Fibroblast of gingiva (primary cell): ENCODE measurements at regions not wholly inside any gene's neighbourhood (a gene's known extent, or its start where the extent isn't known, plus 50 kb on each side); places are given as distances from the start of the nearest gene placed in this dataset.

Source experiments
- DNase-seq: peaks from one replicate; pipeline ENCODE4 v3.0.0-alpha.2; 2011; ENCODE audit warnings: low read depth

DNA sequence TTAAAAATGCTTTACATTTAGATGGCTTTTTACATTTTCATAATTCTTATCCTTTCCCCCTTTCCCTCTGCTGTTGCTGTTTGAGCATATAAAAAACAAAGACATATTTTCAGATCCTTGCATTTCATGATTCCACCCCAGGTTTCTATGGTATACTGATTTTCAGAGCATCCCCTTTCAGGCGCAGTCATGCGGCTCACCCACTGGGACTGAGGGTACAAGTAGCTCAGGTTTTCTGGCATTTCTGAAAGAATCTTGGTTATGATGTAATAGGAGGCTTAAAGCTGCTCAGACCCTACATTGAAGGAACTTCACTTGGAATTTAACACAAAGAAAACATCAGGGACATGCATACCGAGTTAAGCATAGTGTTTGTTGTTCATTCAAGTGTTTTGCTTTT, 310.8 kb downstream of the ETAA1 start:
- no peak for DNase-seq

- no peak for DNase-seq
Measured at GRCh38 chr2:67709835-67710234, 312.7 kb downstream of the ETAA1 start.

GRCh38 chr2:67712484-67712883, 315.4 kb downstream of the ETAA1 start:
- no peak for DNase-seq

- DNase-seq = no peak
Measured at GRCh38 chr2:67713376-67713775, 316.2 kb downstream of the ETAA1 start.

GRCh38 chr2:67716895-67717396, 319.8 kb downstream of the ETAA1 start:
- DNase-seq = no peak

- no peak for DNase-seq
Measured at GRCh38 chr2:67717692-67718091, 320.6 kb downstream of the ETAA1 start.

- DNase-seq = peak; percentile 30
Measured at GRCh38 chr2:67719351-67719750, 322.2 kb downstream of the ETAA1 start.

- no peak for DNase-seq
Measured at GRCh38 chr2:67721516-67721915, 324.4 kb downstream of the ETAA1 start.

DNA sequence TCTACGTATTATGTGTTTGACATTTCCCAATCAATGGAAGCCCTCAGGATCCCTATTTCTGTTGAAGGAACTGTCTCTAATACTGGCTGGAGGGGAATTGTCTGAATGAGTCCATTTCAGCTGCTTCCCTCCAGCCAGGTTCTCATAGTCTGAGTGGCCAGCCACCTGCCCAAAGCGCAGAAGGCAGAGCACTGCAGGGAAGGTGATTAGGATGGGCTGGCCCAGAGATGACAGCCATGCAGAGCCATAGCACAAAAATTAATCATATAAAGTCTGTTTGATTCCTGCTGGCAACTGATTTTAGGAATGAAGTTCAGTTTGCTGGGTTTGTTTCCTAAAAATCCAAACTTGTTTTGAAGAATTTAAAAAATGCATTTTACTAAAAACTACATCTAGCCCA, 327.1 kb downstream of the ETAA1 start:
- no peak for DNase-seq

DNA sequence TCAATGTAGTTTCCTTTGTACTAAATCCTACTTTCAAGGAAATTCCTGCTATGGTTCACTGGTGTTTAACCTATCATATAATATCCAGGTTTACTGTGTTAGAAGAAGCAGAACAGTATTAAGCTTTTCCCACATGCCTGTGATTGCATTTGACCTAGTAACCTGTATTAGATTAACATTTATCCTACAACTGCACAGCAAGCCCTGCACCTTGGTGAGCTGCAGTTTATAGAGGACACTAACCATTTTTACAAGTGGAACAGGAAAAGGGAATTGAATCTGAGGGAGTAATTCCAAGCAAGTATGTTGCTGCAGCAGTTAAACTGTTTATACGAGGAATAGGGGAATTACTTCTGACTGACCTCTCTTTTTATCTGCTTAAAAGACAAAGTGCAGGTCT, 328.6 kb downstream of the ETAA1 start:
- DNase-seq = no peak

DNA sequence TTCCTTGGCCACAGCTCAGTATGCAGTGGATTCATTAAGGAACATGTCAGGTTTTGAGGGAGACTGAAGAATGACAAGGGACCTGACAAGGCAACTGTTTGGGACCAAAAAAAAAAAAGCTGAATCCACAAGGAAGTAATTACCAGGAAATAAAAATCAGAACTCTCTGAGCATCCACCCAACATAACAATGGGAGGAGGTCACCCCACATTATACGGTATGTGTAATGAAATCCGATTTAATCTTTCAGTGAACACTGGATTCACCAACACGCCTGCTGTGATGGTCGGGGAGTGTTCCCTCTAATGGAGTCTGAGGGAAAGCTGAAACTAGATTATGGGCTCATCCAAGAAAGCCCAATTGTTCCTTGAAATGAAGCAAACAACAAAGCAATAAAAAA, 329.3 kb downstream of the ETAA1 start:
- DNase-seq = no peak

DNA sequence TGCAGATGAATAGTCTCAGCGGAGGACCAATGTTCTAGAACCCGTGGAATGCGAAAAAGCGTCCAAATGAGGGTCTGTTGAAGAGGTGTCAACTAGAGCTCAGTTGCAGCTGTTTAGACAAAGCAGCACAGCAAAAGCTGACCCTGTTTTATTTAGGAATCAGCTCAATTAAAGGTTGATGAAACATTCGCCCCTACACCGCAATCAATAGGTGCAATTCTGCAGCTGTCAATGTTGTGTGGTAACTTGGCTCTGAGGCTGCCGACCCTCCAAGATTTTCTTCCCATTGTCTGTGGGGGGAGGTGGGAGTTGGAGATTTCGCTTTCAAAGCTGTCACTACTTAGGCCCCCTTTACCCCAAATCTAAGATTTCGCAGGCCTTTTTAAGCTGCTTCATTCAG, 330.0 kb downstream of the ETAA1 start:
- DNase-seq = no peak

- no peak for DNase-seq
Measured at GRCh38 chr2:67727623-67728022, 330.5 kb downstream of the ETAA1 start.

DNA sequence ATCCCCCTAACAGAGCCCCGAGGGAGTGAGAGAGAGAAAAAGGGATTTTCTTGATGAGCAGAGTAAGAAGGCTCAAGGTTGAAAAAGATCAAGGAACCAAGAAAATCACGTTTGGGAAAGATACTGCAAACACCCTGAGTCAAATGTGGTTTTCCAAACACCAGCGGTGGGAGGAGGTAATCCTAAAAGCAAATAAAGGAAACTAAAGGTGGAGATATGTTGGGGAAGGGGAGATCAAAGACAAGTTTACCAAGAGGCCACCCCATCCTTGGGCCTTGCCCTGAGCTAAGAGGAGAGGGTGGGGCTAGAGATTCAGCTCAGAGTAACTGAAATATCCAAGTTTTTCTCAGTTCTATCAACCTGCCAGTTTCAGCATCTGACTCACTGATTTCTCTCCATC, 332.3 kb downstream of the ETAA1 start:
- no peak for DNase-seq

DNA sequence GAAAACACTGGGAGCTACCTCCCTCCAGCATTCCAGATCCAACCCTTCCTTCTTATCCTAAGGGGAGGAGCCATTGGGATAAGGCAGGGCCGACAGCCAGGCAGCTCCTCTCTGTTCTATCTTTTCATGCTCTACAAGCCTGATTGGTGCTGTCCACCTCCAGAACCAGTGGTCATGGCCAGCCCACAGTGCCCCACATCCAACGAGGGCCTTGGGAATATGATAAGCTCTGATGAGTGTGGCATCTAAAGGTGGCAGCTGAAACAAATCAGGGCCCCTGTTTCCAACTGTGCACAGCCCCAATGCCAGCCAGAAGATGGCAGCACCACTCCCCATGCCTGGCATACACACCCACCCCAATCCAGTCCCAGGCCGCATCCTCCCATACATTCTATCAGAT, 329.3 kb downstream of the C1D start:
- no peak for DNase-seq

DNA sequence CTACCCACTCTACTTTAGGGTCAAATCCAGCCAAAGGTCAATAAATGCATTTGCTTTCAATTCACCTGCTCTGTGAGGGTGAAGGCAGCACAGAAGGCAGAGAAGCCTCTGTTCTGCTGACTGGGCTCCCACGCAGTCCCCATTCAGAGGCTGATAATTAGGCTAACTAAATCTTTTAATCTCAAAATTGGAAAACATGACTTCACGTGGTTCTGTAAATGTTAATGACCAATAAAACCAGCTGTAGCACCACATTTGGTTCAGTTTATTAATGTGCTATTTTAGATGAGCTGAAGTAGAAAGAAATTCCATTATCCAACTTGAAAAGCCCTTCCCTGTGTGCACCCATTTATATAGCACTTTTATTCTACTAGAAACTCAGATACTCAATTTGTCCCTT, 310.6 kb downstream of the C1D start:
- no peak for DNase-seq

DNA sequence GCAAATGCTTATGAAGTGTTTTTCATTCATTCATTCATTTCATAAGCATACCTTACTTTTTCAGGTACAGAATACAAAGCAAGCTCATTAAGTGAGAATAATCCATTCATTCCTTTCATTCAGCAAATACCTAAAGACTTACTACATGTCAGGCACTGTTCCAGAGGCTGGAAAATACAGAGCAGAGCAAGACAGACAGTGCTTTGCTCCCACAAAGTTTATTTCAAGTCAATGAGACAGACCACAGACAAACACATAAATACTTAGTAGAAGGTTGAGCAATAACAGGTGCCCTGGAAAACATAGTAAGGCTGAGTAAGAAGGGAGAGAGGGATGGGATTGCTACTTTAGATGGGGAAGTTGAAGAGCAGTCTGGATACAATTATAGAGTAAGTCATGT, 309.8 kb downstream of the C1D start:
- peak; percentile 59 for DNase-seq

DNA sequence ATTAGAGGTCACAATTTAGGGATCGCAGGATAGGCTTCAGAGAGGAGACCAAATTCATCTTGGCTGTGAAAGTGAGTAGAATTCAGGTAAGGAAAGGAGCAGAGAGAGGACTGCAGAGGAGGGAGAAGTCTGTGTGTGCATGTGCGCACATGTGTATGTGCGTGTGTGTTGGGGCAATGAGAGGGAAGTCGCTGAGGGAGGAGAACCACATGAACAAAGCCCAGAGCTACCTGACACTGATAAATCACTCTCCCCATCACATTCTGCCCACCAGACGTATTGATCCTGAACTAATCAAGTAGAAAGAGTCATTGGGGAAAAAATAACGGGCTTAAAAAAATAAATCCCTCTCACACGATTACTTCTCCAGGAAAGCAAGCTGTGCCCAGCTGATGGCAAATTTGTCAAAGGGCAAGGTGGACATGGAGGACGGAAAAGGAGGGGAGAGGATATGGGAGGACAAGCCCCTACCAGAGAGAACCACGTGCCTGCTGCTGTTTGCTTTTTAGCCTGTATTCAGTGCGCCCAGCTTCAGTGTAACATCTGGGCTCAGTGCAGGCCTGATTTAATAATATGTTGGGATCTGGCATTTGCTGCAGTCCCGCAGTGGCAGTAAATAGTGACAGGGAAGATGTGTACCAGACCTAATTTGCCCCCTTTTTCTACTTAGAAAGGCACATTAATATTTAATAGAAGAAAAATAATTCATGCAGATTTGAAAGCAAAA, 307.5 kb downstream of the C1D start:
- DNase-seq = no peak

GRCh38 chr2:67760995-67761394, 301.8 kb downstream of the C1D start:
- DNase-seq = no peak

- DNase-seq = no peak
Measured at GRCh38 chr2:67771380-67771779, 291.4 kb downstream of the C1D start.

- no peak for DNase-seq
Measured at GRCh38 chr2:67772216-67773170, 290.3 kb downstream of the C1D start.

- DNase-seq = no peak
Measured at GRCh38 chr2:67773851-67774250, 289.0 kb downstream of the C1D start.

DNA sequence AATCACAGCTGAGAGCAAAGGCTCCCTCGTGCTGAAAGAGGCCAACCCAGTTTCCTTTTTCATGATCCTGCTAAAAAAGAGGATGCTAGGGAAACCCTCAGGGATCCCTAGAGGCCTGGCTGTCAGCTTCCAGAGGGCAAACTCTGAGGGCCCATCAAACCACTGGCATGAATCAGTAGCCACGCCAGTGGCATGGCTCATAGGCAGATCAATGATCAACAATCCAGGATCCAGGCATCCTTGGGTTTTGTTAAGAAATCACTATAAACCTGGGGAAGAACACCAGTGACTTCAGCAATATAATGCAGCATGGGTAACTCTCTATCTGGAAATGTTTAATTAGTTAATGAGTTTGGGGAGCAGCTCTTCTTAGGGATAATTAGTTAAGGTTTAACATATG, 286.5 kb downstream of the C1D start:
- no peak for DNase-seq
